CD1c-positive myeloid dendritic cell (primary cell): ENCODE measurements at regions not wholly inside any gene's neighbourhood (a gene's known extent, or its start where the extent isn't known, plus 50 kb on each side); places are given as distances from the start of the nearest gene placed in this dataset.
"Not testable (repeated sequence)": the region's sequence is repeated elsewhere in the genome, so short reads cannot be mapped to it uniquely, and the experiment has no call there.

Experiments used
- DNase-seq: peaks from one replicate; pipeline ENCODE4 v3.0.0-alpha.2; 2016; ENCODE audit errors: extremely low spot score

DNA sequence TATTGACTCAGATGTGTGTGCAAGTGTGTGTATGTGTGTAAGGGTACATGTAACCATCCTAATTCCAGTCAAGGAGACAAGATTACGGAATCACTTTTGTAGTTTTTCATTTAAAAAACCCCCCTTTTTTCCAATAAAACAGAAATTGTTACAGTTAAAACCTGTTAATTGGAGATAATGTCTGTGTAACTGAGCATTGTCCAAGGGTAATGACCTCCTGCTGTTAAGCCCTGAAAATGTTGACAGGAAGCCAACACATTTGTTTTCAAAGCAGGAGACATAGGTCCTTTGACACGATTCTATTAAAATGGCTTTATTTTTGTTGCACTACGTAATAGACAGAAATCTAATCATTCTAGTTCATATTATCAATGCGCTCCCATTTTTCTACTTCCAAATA lies 457.3 kb upstream of the ARRDC3 start:
- no peak for DNase-seq

DNA sequence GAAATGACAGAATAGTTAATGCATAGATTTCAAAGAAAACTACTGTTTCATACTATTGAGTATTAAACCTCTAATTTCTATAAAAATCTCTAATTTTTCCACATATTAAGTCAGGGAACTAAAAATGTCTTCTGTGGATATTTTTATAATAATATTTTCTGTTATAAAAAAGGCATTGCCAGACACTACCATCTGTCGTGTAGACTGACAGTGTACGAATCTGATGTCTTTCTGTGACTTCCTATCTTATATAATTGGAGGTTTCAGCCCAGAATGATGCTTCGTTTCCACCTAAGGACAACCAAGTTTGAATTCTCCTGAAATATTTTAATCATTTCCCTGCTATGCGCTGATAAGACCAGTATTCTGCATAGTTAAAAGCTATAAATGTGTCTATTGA lies 456.6 kb upstream of the ARRDC3 start:
- no peak for DNase-seq

DNA sequence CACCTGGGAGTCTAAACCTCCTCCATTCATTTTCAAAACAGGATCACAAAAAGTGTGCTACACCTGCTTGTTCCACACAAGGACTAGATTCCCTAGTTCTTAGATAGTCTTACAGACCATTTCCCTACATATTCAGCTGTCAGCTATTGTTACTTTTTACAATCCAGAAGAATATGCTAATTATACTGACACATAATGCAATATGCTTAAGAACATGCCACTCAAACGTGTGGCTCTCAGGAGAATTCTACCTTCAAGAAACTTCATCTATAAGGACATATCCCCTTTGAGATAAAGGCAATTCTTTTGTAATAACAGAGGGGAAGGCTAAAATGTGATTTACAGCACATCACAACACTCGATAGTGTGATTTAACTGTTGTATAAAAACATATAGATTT lies 456.1 kb upstream of the ARRDC3 start:
- DNase-seq = no peak

DNA sequence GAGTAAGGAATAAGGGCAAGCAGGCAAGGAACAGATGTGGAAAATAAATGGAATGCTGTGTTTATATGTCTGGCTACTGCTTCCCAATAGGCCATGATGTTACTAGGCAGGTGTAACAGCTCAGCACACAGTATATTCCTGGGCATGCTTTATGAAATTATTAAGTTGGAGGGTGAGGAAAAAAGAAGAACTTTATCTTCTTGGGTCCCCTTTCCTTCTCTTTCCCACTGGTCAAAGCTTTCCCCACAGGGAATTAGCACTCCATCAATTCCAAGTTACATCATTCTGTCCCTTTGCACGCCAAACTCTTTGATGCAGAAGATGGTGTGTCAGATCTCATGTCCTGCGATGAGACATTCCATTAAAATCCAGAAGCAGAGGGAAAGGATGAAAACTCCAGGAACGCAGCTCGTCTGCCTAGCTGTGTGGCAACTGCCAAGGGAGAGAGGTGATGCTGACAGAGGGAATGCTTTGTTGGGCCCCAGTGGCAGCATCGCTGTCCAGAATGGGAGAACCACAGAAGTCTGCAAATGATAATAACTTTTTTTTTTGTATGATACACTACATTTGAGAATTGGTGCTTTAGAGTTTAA lies 447.3 kb upstream of the ARRDC3 start:
- DNase-seq = no peak

DNA sequence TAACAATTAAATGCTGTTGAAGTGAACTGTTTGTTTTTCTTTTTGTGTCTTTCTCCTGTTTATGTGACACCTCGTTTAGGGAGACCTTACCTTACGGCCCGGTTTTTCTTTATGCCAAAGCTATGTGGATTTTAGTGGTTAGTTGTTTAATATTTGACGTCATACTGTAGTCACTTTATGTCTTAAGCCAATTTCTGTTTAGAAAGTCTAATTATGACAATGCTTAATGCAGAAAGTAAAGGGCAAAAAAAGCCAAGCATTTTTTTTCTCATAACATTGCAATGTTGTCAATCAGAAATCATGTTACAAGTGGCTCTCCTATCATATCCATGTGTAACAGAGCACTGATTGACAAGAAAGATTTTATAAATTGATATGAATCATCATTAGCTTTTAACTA lies 442.5 kb upstream of the ARRDC3 start:
- no peak for DNase-seq

DNA sequence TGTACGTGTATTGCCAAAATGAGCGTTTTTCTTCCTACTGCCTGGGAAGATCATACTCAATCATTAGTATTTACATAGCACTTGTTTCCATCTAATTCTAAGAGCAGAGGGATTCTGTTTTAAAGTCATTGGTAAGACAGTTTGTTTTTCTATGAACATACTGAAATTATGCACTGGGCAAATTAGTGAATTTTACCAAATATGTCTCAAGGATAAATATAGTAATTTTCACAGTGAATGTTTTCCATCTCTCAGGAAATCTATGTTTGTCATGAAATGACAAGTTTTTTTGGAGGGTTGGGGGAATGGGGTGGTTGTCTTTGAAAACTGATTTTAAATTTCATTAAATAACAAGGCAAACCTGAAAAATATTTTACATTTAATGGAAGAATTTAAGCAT lies 441.3 kb upstream of the ARRDC3 start:
- DNase-seq = no peak

DNA sequence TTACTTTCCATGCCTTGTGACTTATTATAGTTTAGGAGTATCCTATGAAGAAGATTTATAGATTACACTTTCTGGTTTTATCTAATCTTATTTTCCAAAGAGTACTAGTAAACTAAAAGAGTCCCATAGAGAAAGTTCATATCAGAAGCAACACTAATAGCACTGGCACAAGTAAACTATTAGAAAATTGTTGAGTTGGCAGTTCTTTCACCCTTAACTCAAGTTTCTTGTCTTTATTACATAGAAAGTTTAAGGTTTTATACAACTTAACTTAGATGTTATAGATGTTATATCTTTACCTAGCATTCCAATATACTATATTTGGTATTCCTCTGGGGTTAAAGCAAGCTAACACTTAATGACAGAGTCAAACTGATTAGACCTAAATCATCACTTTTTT lies 437.8 kb upstream of the ARRDC3 start:
- DNase-seq = no peak

DNA sequence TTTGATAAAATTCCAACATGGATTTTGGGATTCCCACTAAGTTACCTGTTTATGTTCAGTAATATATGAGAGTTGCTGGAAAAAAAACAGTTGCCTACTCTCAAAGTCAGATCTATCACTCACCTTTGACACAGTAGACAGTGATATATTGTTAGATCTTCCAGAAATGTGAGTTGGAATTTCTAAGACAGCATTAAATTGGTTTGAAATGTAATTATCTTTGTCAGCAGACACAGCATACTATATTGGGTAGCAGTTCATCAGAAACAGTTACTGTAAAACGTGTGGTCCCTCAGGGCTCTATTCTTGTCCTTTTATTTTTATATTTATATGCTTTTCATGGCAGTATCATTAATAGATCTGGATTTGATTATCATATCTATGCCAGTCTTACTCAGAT lies 433.6 kb upstream of the ARRDC3 start:
- DNase-seq = no peak

DNA sequence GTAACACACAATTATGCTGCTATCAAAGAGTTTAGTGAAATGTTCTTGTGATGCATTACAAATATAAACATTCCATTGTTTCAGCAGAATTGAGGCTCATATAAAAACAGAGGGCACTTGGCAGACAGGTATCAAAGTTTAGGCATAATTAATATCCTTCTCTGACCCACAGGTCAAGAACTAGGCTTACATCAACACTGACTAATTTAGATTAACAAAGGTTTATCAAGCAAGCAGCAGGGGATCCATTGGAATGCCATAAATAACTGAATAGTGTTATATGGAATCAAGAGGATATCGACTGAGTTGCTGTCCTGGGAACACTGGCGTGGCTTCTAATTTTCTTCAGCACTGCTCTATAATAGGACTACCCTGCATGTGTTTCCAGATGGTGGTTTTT lies 414.5 kb upstream of the ARRDC3 start:
- no peak for DNase-seq

DNA sequence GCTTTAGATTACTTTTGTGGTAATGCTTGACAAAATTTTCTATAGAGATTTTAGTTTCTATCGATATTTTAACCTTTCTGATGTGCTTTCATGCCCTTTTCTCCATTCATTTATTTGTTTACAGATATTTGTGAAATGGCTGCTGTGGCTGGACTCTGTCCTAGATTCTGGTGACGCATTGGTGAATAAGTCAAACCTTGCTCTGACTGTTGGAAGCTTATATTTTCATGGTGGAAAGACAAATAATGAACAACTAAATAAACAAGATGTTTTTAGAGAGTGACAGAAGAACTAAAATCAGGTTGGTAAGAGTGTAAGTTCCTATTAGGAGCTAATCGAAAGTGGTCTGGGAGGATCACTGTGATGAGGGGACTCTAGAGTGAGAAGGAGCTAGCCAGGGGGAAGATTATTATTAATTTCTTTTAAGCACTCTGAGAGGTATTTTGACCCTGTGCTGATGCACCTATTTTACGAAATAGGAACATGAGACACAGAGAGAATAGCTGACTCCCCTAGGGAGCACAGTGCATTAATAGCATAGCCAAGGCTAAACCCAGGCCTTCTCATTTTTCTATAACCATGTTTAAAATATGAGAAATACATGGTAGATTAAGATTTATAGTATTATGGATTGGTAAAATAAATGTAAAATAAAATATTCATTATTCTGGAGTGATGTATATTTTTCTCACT lies 411.9 kb upstream of the ARRDC3 start:
- DNase-seq = no peak

DNA sequence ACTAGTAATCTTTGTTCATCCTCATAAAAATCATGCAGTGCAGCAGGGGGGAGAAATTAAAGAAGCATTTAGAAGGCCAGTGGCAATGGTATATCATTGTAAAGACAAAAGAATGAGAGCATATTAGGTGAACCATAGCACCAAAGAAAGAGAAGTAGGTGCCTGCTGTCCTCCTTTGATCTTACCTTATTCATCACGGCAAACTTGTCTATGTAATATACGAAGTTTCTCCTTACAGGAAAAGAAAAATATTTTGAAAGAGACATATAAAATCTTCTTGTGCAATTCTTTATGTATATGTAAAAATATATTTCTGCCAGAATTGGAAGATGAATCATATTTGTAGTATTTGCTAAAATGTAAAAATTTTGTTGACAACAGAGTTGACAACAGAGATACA lies 411.3 kb upstream of the ARRDC3 start:
- DNase-seq = no peak

DNA sequence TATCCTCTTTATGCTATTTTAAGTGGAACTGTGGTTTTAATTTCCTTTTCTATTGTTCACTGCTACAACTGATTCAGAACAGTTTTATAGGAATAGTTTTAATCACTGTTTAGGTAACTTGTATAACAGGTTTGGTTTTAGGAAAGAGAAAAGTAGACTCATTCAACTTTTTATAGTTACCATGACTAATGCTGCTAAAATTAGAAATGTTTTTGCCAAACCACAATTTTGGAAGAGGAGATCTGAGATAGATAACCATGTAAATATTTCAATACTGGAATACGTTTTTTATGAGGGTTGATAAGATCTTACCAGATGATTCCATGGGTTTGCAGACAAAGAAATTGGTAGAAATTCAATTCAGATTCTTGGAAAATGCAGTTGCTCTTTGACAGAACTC lies 404.6 kb upstream of the ARRDC3 start:
- DNase-seq = no peak

DNA sequence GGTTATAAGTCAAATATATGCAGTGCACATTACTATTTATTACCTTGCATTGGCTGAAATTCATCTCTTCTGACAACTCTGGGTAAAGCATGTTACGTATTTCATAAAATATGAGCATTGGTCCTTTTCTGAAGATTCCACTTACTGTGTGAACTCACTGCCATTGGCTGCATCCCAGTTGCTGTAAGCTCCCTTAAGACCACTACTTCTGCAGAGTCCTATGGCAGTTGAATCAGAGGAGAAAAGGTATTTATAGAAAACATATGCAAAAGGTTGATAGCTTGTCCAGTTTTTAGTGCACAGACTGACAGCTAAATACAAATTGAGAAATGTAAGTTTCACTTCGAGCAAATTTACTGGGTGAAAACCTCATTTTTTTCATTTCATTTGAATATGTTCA lies 394.6 kb upstream of the ARRDC3 start:
- no peak for DNase-seq

DNA sequence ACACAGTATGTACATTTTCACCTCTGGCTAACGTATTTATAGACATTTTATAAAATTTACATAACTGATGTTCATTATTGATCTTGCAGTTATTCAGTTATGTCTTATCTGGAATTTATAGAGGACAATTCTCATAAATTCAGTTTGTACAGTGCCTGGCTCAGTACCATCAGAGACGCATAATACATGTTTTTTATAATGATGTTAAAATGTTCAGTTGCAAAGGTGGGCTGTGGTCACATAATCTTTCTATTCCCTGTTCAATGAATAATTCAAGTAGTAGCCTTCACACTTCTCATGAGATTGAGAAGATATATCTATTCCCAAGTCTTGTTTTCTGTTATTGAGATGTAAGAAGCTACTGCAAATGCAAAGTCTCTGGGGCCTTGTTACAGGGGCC lies 393.1 kb upstream of the ARRDC3 start:
- no peak for DNase-seq

DNA sequence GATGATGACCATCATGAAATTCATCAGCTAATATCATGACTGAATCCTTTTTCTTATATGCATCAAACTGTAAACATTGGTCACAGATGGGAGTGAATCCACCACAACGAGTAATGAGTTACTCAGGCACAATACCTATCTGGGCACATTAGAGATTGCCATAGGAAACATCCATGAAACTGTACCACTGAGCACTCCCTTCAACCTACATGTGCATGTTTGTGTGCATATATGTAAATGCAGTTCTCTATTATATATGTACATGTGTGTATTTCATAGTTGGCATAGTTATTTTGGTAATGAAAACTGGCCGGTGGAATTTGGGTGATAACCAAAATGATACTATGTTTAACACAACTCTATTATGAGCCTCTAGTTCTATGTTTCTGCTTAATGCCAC lies 387.3 kb upstream of the ARRDC3 start:
- DNase-seq = no peak

DNA sequence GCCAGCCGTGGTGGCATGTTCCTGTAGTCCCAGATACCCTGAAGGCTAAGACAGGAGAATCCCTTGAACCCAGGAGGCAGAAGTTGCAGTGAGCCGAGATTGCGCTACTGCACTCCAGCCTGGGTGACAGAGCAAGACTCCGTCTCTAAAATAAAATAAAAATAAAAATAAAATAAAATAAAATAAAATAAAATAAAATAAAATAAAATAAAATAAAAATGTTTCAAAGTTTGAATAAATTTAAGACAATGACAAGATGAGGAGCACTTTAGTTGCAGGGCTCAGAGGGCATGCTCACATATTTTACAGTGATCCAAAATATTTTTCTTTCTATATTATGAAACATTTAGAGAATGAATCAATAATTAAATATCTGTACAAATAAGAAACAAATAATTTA lies 374.3 kb upstream of the ARRDC3 start:
- DNase-seq = not testable (repeated sequence)

DNA sequence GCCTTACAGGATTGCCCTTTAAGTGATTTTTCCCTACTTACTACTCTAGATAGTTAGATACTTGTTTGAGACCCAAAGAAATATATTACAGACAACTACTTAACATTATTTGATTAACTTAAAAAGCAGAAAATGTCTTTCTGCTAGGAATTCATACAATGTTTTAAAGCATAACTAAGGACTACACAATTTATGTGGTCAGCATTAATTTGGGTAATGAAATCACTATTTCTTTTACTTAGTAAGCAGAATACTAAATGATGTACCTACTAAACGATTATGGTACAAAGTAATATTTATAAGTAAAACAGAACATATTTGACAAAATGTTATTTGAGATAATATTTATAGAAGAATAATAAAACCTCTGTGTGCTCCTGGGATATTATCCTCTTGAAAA lies 371.9 kb upstream of the ARRDC3 start:
- DNase-seq = no peak

DNA sequence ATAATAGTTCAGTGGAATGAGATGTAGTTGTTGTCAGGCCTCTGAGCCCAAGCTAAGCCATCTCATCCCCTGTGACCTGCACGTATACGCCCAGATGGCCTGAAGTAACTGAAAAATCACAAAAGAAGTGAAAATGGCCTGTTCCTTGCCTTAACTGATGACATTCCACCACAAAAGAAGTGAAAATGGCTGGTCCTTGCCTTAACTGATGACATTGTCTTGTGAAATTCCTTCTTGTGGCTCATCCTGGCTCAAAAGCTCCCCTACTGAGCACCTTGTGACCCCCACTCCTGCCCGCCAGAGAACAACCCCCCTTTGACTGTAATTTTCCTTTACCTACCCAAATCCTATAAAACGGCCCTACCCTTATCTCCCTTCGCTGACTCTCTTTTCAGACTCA lies 361.4 kb upstream of the ARRDC3 start:
- not testable (repeated sequence) for DNase-seq

DNA sequence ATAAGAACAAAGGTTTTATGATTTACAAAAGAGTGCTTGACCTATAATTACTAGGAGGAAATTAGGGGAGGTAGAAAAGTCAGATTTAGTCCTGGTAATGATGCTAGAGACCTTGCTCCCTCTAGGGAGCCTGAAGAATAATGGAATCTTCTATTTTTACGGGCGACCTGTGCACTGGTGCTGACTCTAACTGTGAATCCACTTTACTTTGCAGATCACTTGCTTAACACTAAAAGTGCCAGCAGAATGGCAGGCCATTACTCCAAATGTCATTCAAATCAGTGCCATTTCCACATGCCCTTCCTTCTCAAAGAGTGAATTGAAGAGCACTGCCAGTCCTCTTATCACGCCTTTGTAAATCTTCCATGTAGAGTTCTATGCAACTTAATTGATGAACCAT lies 359.4 kb upstream of the ARRDC3 start:
- DNase-seq = no peak

DNA sequence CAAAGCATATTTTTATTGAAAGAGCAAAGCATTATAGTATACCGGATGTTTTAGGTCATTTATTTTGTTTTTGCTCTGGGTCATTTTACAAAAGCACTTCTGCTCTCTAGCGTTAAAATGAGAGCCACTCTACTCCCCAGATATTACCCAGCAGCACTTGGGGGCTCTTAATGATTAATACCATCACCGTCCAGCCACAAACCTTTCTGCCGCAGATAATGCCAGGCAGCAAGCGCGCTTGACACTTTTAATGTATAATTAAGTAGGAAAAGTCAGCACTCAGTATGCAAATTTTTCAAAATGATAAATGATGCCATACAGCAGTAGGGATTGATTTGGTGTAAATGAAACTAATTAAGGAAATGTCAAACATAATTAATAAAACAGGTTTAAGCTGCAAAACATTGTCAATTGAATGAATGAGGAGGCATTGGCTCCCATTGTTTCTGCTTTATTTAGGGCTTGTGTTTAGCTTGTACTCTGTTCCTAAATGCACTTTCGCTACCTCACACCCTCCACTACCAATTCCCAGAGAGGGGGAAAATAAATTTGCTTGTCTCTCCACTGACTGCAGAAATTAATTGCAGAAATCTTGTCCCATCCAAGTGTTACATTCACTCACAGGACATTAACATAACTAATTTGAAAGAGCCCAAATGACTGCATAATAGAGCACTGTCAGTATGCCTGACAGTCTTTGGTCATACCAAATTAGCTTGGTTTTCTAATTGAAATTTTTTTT lies 358.8 kb upstream of the ARRDC3 start:
- DNase-seq = no peak

DNA sequence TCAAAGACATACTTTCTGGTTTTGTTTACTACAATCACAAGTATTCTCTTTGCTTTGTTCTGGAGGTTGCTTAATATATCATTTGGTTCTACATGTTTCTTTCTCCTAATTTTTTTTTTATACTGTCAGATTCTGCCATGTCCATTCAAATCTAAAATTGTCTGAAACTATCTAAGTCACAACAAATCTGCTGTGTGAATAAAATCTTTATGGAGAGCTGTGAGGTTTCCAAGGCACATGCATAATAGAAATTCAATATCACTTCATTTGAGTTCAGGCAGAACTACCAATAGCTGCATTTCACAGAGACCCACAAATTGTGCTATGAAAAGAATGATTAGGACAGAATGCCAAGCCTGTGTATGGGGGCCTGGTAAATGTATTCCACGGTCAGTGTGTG lies 346.9 kb upstream of the ARRDC3 start:
- no peak for DNase-seq

DNA sequence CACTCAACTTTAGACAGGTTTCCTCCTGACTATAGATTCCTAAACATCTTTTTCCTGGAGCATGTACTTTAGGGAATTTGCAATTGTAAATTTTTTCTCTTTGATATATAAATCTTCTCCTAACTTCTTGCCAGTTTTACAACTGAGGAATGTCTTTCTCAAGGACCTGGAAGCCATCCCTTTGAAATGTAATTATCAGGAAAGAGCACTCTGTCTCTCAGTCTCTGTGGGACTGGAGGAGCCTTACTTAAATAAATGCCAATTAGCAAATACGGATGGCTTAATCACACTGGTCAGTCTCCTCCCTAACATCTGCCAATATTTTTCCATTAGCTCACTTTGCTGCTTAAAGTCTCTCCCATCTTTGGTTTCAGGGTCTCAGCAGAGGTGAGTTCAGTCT lies 344.3 kb upstream of the ARRDC3 start:
- DNase-seq = no peak

DNA sequence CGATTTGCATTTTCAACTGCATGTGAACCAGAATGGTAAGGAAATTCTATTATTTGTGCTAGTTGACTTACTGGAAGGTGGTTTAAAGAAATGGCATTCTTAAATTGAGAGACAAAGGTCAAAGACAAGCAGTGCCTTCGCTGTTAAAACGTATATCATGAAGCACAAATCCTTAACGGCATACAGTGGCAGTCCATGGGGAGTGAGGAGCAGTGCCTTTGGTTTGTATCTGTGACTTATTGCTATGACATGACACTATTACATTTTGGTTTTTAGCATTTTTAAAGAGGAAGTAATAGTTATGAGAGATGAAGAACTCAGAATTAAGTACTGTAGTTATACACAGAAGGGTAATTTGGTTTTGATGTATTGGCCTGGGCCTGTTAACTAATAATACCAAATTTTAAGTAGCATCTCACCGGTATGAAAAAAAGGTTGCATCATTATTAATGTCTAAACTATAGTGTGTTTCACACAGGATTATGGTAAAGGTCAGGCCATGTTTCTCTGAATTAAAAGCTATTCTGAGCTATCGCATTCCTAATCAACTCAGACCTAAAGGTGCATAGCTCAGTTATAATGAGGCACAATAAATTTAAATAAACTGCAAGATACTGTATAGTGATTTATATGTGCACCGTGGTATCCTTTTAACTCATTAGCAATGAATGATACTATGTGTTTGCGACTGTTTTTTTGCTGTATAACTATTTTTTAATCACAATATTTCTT lies 339.8 kb upstream of the ARRDC3 start:
- no peak for DNase-seq
